HCT116 (cell line): ENCODE measurements at regions not wholly inside any gene's neighbourhood (a gene's known extent, or its start where the extent isn't known, plus 50 kb on each side); places are given as distances from the start of the nearest gene placed in this dataset.

Source experiments
- ATAC-seq: fragments of 200-7000 bp; cut with Tn5 transposase; 2 replicates; pipeline ENCODE4 v1.9.1; 2020; ENCODE audit warnings: mild to moderate bottlenecking, moderate library complexity
- BruUV-seq: library from RNA; stranded (reverse); fragments of 400-500 nt; replicated peaks from 2 replicates; lab custom pipeline; 2021; lab: Mats Ljungman, UMichigan
- CTCF ChIA-PET: fragments of 300-600 bp; sonication (Branson Sonifier 250); formaldehyde crosslinking; loops from one replicate; lab custom pipeline; 2021; ENCODE audit warnings: antibody characterized with exemption; lab: Charles Lee
- POLR2A ChIA-PET: fragments of 300-600, 350-600 bp; sonication (Branson Sonifier 250); formaldehyde crosslinking; loops from one replicate; lab custom pipeline; 2021; ENCODE audit warnings: antibody characterized with exemption; lab: Charles Lee
- RAD21 ChIA-PET, 2 experiments: fragments of 300-600 bp; sonication (Branson Sonifier 250); formaldehyde crosslinking; loops; one replicate each; lab custom pipeline; 2023; ENCODE audit warnings: low total read pairs in 2 of 2; ENCODE audit not compliant: uncharacterized antibody in 2 of 2, unreplicated experiment in 2 of 2, low non-redundant PET in 1 of 2; lab: Charles Lee
- DNase-seq: peaks from one replicate; pipeline ENCODE4 v3.0.0-alpha.2; 2010; ENCODE audit warnings: low read depth, low spot score
- H2AFZ ChIP-seq: fragments of 200-600 bp; shearing (Covaris generic), sonication (generic); 2 replicates; pipeline ENCODE4 v1.6.1; 2017; ENCODE audit warnings: low read depth, mixed run types, mixed read lengths, antibody characterized with exemption, low read length; ENCODE audit not compliant: poor library complexity, severe bottlenecking
- H3K27ac ChIP-seq: 2 replicates; pipeline ENCODE4 v1.5.1; 2012; ENCODE audit warnings: low read depth, low read length
- H3K27me3 ChIP-seq: fragments of 200-600 bp; sonication (generic); 2 replicates; pipeline ENCODE4 v1.6.1; 2016; ENCODE audit warnings: mixed run types, low read length, mixed read lengths; ENCODE audit not compliant: insufficient read depth
- H3K36me3 ChIP-seq, 2 experiments: fragments of 200-500 bp in 1 of 2; fragments of 200-600 bp in 1 of 2; sonication (Bioruptor generic) in 1 of 2; sonication (generic) in 1 of 2; 2 replicates each; pipeline versions ENCODE4 v1.5.1 to v1.6.1; 2014 to 2016; ENCODE audit warnings: low read length in 2 of 2, inconsistent platforms in 1 of 2, mixed read lengths in 1 of 2, mixed run types in 1 of 2; ENCODE audit not compliant: insufficient read depth in 2 of 2, control insufficient read depth in 1 of 2
- H3K4me1 ChIP-seq, 2 experiments: fragments of 200-600 bp in 1 of 2; sonication (generic) in 1 of 2; 2 replicates each; pipeline versions ENCODE4 v1.5.1 to v1.6.1; 2012 to 2017; ENCODE audit warnings: low read length in 2 of 2, inconsistent platforms in 1 of 2, mild to moderate bottlenecking in 1 of 2, mixed read lengths in 1 of 2, mixed run types in 1 of 2, moderate library complexity in 1 of 2; ENCODE audit not compliant: insufficient read depth in 2 of 2, control insufficient read depth in 1 of 2
- H3K4me2 ChIP-seq: fragments of 200-600 bp; sonication (generic); 2 replicates; pipeline ENCODE4 v1.6.1; 2017; ENCODE audit warnings: mixed run types, low read length, mixed read lengths
- H3K4me3 ChIP-seq, 2 experiments: fragments of 200-600 bp in 1 of 2; sonication (generic) in 1 of 2; replicated peaks in 1 of 2; 2 replicates each; pipeline ENCODE4 v1.5.1; 2011 to 2016; ENCODE audit warnings: low read length in 2 of 2, control low read depth in 1 of 2, low read depth in 1 of 2, mild to moderate bottlenecking in 1 of 2, mixed read lengths in 1 of 2, mixed run types in 1 of 2
- H3K79me2 ChIP-seq: fragments of 200-600 bp; sonication (generic); 2 replicates; pipeline ENCODE4 v1.6.1; 2017; ENCODE audit warnings: mild to moderate bottlenecking, mixed run types, low read length, moderate library complexity, mixed read lengths; ENCODE audit not compliant: insufficient read depth
- H3K9ac ChIP-seq: fragments of 200-600 bp; sonication (generic); 2 replicates; pipeline ENCODE4 v1.6.1; 2016; ENCODE audit warnings: low read length, mixed read lengths
- H3K9me2 ChIP-seq: fragments of 200-600 bp; sonication (generic), shearing (Covaris generic); 2 replicates; pipeline ENCODE4 v1.6.1; 2017; ENCODE audit warnings: mixed run types, mild to moderate bottlenecking, moderate library complexity; ENCODE audit not compliant: insufficient read depth
- H3K9me3 ChIP-seq, 2 experiments: fragments of 200-500 bp in 1 of 2; fragments of 200-600 bp in 1 of 2; sonication (Bioruptor generic) in 1 of 2; sonication (generic) in 1 of 2; 2 replicates each; pipeline ENCODE4 v1.6.1; 2014 to 2017; ENCODE audit warnings: low read length in 2 of 2, mixed read lengths in 2 of 2, inconsistent platforms in 1 of 2, low read depth in 1 of 2, mild to moderate bottlenecking in 1 of 2, mixed run types in 1 of 2, moderate library complexity in 1 of 2; ENCODE audit not compliant: control insufficient read depth in 1 of 2, insufficient read depth in 1 of 2
- H4K20me1 ChIP-seq: fragments of 200-600 bp; sonication (generic), shearing (Covaris generic); 2 replicates; pipeline ENCODE4 v1.6.1; 2017; ENCODE audit warnings: mixed run types, mild to moderate bottlenecking, moderate library complexity; ENCODE audit not compliant: insufficient read depth
- CBX3 ChIP-seq: IDR thresholded peaks from 2 replicates; pipeline ENCODE4 v1.6.1; 2012; ENCODE audit warnings: low read depth
- CEBPB ChIP-seq: IDR thresholded peaks from 2 replicates; pipeline ENCODE4 v1.6.1; 2012; ENCODE audit warnings: low read depth
- EGR1 ChIP-seq: IDR thresholded peaks from 2 replicates; pipeline ENCODE4 v1.6.1; 2012; ENCODE audit warnings: low read depth
- ELF1 ChIP-seq: IDR thresholded peaks from 2 replicates; pipeline ENCODE4 v1.6.1; 2012; ENCODE audit warnings: low read depth, borderline replicate concordance
- EZH2 ChIP-seq: fragments of 200-600 bp; sonication (generic); IDR thresholded peaks from 2 replicates; pipeline ENCODE4 v1.6.1; 2017; ENCODE audit warnings: antibody characterized with exemption, mixed run types
- EZH2phosphoT487 ChIP-seq: fragments of 200-600 bp; IDR thresholded peaks from 2 replicates; pipeline ENCODE4 v1.6.1; 2018; ENCODE audit warnings: antibody characterized with exemption, borderline replicate concordance
- FOSL1 ChIP-seq: IDR thresholded peaks from 2 replicates; pipeline ENCODE4 v1.6.1; 2012; ENCODE audit warnings: low read depth
- JUND ChIP-seq: IDR thresholded peaks from 2 replicates; pipeline ENCODE4 v1.6.1; 2012
- POLR2A ChIP-seq: IDR thresholded peaks from 2 replicates; pipeline ENCODE4 v1.7.0; 2011; ENCODE audit warnings: borderline replicate concordance; ENCODE audit not compliant: insufficient read depth, insufficient read length; ENCODE audit errors: extremely low read depth
- RAD21 ChIP-seq: IDR thresholded peaks from 2 replicates; pipeline ENCODE4 v1.6.1; 2012; ENCODE audit warnings: low read depth, mild to moderate bottlenecking
- SRF ChIP-seq: IDR thresholded peaks from 2 replicates; pipeline ENCODE4 v1.6.1; 2012; ENCODE audit warnings: low read depth
- YY1 ChIP-seq: IDR thresholded peaks from 2 replicates; pipeline ENCODE4 v1.6.1; 2011; ENCODE audit warnings: low read length, low read depth, moderate library complexity, mild to moderate bottlenecking; ENCODE audit not compliant: insufficient replicate concordance; ENCODE audit errors: extremely low read depth
- ZFX ChIP-seq: fragments of 450-650 bp; IDR thresholded peaks from 2 replicates; pipeline ENCODE4 v1.6.1; 2017
- ZNF274 ChIP-seq: fragments of 200-500 bp; sonication (Bioruptor generic); IDR thresholded peaks from 2 replicates; pipeline ENCODE4 v1.6.1; 2014; ENCODE audit warnings: mild to moderate bottlenecking, low read depth, low read length, inconsistent platforms
- intact Hi-C: fragments of 100-400 bp; cut with micrococcal nuclease; formaldehyde crosslinking; loops from 2 replicates; pipeline ENCODE4 v1.10.0; 2022
- TF ChIP-seq, protein P1 (sequence below): IDR thresholded peaks from 2 replicates; pipeline ENCODE4 v1.6.1; 2011; ENCODE audit warnings: mild to moderate bottlenecking, low read length, moderate library complexity; ENCODE audit not compliant: insufficient replicate concordance; ENCODE audit errors: extremely low read depth
- TF ChIP-seq, protein P2 (sequence below): IDR thresholded peaks from 2 replicates; pipeline ENCODE4 v1.6.1; 2012; ENCODE audit warnings: low read depth
- TF ChIP-seq, protein P3 (sequence below): IDR thresholded peaks from 2 replicates; pipeline ENCODE4 v1.6.1; 2012
- TF ChIP-seq, protein P4 (sequence below): IDR thresholded peaks from 2 replicates; pipeline ENCODE4 v1.6.1; 2012
- TF ChIP-seq, protein P5 (sequence below), 3 experiments: fragments of 200-600 bp in 1 of 3; sonication (generic) in 1 of 3; IDR thresholded peaks in 2 of 3; conservative IDR thresholded peaks in 1 of 3; 2 replicates each; pipeline ENCODE4 v1.5.1; 2012 to 2017; ENCODE audit warnings: low read depth in 2 of 3, low read length in 2 of 3, antibody characterized with exemption in 1 of 3, borderline replicate concordance in 1 of 3, control low read depth in 1 of 3, mild to moderate bottlenecking in 1 of 3, mixed read lengths in 1 of 3, mixed run types in 1 of 3, moderate library complexity in 1 of 3; ENCODE audit not compliant: insufficient read depth in 1 of 3

DNA sequence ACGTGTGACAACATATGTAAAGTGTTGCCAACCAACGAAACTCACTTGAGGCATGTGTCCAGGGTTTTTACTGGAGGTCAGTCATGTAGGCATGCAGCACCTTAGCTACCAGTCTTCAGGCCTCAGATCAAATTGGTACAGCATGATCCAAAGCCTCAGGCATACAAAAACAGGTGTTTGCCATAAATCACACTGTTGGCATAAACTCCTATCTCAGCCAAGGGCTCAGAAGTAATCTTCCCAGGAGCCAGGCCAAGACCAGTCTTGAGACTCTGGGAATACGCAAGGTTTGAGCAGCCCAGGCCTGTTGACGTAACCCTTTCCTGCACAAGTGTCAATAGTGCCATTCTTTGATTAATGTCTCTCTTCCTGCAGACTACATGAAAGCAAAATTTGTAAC lies 163.5 kb downstream of the PRL start (continued):
- TF ChIP-seq, protein P1, sequence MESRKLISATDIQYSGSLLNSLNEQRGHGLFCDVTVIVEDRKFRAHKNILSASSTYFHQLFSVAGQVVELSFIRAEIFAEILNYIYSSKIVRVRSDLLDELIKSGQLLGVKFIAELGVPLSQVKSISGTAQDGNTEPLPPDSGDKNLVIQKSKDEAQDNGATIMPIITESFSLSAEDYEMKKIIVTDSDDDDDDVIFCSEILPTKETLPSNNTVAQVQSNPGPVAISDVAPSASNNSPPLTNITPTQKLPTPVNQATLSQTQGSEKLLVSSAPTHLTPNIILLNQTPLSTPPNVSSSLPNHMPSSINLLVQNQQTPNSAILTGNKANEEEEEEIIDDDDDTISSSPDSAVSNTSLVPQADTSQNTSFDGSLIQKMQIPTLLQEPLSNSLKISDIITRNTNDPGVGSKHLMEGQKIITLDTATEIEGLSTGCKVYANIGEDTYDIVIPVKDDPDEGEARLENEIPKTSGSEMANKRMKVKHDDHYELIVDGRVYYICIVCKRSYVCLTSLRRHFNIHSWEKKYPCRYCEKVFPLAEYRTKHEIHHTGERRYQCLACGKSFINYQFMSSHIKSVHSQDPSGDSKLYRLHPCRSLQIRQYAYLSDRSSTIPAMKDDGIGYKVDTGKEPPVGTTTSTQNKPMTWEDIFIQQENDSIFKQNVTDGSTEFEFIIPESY: no peak
- TF ChIP-seq EZH2 (no peak), JUND (no peak), EZH2phosphoT487 (no peak), EGR1 (no peak)

DNA sequence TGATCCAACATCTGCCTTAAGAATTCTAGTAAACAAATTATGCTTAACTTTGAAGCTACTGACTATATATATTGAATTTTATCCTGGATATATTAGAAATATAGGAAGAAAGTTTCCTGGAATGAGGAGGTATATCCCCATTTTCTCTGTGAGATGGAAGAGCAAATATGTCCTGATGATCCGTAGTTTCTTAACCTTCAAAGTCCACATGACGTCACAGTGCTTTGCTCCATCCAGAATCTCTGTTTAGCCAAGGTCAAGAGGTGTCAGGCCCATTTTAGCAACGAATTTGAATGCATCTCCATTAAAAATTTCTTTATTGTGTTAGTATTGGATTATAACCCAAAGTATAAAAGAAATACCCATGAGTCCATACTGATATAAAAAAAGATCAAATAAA lies 162.5 kb downstream of the PRL start:
- Histone ChIP-seq H4K20me1 (no peaks in the 10 kb centered on the region), H3K9me3 (no peaks in the 10 kb centered on the region), H3K9me2 (no peaks in the 10 kb centered on the region), H3K36me3 (no peaks in the 10 kb centered on the region), H3K9ac (no peak overlapping the region), H2AFZ (no peak overlapping the region), H3K4me3 (no peak overlapping the region), H3K4me2 (no peak overlapping the region), H3K27ac (no peak overlapping the region), H3K4me1 (no peaks in the 10 kb centered on the region), H3K79me2 (no peaks in the 10 kb centered on the region), H3K27me3 (no peaks in the 10 kb centered on the region)
- intact Hi-C loops: no loop called here
- ChIA-PET CTCF (no interaction called here), RAD21 (no interaction called here), POLR2A (no interaction called here)
- TF ChIP-seq SRF (no peak), RAD21 (no peak), CBX3 (no peak), POLR2A (no peak), ZFX (no peak), YY1 (no peak), CEBPB (no peak), FOSL1 (no peak), ZNF274 (no peak), EGR1 (no peak), ELF1 (no peak), EZH2phosphoT487 (no peak), JUND (no peak)
- TF ChIP-seq, protein P2, sequence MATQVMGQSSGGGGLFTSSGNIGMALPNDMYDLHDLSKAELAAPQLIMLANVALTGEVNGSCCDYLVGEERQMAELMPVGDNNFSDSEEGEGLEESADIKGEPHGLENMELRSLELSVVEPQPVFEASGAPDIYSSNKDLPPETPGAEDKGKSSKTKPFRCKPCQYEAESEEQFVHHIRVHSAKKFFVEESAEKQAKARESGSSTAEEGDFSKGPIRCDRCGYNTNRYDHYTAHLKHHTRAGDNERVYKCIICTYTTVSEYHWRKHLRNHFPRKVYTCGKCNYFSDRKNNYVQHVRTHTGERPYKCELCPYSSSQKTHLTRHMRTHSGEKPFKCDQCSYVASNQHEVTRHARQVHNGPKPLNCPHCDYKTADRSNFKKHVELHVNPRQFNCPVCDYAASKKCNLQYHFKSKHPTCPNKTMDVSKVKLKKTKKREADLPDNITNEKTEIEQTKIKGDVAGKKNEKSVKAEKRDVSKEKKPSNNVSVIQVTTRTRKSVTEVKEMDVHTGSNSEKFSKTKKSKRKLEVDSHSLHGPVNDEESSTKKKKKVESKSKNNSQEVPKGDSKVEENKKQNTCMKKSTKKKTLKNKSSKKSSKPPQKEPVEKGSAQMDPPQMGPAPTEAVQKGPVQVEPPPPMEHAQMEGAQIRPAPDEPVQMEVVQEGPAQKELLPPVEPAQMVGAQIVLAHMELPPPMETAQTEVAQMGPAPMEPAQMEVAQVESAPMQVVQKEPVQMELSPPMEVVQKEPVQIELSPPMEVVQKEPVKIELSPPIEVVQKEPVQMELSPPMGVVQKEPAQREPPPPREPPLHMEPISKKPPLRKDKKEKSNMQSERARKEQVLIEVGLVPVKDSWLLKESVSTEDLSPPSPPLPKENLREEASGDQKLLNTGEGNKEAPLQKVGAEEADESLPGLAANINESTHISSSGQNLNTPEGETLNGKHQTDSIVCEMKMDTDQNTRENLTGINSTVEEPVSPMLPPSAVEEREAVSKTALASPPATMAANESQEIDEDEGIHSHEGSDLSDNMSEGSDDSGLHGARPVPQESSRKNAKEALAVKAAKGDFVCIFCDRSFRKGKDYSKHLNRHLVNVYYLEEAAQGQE: no peak
- TF ChIP-seq, protein P3, sequence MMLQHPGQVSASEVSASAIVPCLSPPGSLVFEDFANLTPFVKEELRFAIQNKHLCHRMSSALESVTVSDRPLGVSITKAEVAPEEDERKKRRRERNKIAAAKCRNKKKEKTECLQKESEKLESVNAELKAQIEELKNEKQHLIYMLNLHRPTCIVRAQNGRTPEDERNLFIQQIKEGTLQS: no peak
- TF ChIP-seq, protein P4, sequence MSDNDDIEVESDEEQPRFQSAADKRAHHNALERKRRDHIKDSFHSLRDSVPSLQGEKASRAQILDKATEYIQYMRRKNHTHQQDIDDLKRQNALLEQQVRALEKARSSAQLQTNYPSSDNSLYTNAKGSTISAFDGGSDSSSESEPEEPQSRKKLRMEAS: no peak
- TF ChIP-seq, protein P5, sequence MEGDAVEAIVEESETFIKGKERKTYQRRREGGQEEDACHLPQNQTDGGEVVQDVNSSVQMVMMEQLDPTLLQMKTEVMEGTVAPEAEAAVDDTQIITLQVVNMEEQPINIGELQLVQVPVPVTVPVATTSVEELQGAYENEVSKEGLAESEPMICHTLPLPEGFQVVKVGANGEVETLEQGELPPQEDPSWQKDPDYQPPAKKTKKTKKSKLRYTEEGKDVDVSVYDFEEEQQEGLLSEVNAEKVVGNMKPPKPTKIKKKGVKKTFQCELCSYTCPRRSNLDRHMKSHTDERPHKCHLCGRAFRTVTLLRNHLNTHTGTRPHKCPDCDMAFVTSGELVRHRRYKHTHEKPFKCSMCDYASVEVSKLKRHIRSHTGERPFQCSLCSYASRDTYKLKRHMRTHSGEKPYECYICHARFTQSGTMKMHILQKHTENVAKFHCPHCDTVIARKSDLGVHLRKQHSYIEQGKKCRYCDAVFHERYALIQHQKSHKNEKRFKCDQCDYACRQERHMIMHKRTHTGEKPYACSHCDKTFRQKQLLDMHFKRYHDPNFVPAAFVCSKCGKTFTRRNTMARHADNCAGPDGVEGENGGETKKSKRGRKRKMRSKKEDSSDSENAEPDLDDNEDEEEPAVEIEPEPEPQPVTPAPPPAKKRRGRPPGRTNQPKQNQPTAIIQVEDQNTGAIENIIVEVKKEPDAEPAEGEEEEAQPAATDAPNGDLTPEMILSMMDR (IDR thresholded peaks at IDR 0.05 in 2 of 3, conservative IDR thresholded peaks at IDR 0.05 in 1 of 3; ENCODE audit: borderline replicate concordance in 1 of 3, insufficient read depth in 1 of 3, low read depth in 2 of 3, low read length in 2 of 3): no peak
- BruUV-seq: no TSS peak
- ATAC-seq (no peak), DNase-seq (no peak)
